NCI-H460 (cell line): ENCODE measurements at regions not wholly inside any gene's neighbourhood (a gene's known extent, or its start where the extent isn't known, plus 50 kb on each side); places are given as distances from the start of the nearest gene placed in this dataset.
"Not testable (repeated sequence)": the region's sequence is repeated elsewhere in the genome, so short reads cannot be mapped to it uniquely, and the experiment has no call there.

Experiments used
- DNase-seq: peaks from one replicate; pipeline ENCODE4 v3.0.0-alpha.2; 2016; ENCODE audit warnings: low read depth; ENCODE audit errors: extremely low read depth

GRCh38 chr7:109694149-109695071, 1124.7 kb downstream of the DNAJB9 start:
- no peak for DNase-seq

GRCh38 chr7:109695419-109695818, 1125.7 kb downstream of the DNAJB9 start:
- no peak for DNase-seq

- no peak for DNase-seq
These were observed 1127.0 kb downstream of the DNAJB9 start for GRCh38 chr7:109696723-109697122.

- DNase-seq, result no peak
These were observed 1130.0 kb downstream of the DNAJB9 start for GRCh38 chr7:109699661-109700060.

GRCh38 chr7:109713366-109713765, 1143.7 kb downstream of the DNAJB9 start:
- DNase-seq, result no peak

GRCh38 chr7:109719359-109719758, 1149.7 kb downstream of the DNAJB9 start:
- not testable (repeated sequence) for DNase-seq

GRCh38 chr7:109734601-109735000, 1164.9 kb downstream of the DNAJB9 start:
- DNase-seq, result no peak

- DNase-seq, result no peak
These were observed 1166.2 kb downstream of the DNAJB9 start for GRCh38 chr7:109735881-109736280.

- DNase-seq, result no peak
These were observed 1176.2 kb downstream of the DNAJB9 start for GRCh38 chr7:109745677-109746410.

GRCh38 chr7:109751241-109751640, 1181.6 kb downstream of the DNAJB9 start:
- peak; percentile 1 for DNase-seq

- DNase-seq, result no peak
These were observed 1182.4 kb downstream of the DNAJB9 start for GRCh38 chr7:109752068-109752467.

GRCh38 chr7:109757713-109758112, 1188.0 kb downstream of the DNAJB9 start:
- no peak for DNase-seq

GRCh38 chr7:109763611-109764010, 1193.9 kb downstream of the DNAJB9 start:
- no peak for DNase-seq

- no peak for DNase-seq
These were observed 1202.5 kb downstream of the DNAJB9 start for GRCh38 chr7:109772161-109772560.

- DNase-seq, result no peak
These were observed 1213.1 kb downstream of the DNAJB9 start for GRCh38 chr7:109782806-109783205.

- DNase-seq, result no peak
These were observed 1236.9 kb downstream of the DNAJB9 start for GRCh38 chr7:109806548-109806947.

- no peak for DNase-seq
These were observed 1251.5 kb downstream of the DNAJB9 start for GRCh38 chr7:109821156-109821555.

GRCh38 chr7:109834851-109835250, 1256.1 kb upstream of the LRRN3 start:
- DNase-seq, result no peak

- no peak for DNase-seq
These were observed 1255.3 kb upstream of the LRRN3 start for GRCh38 chr7:109835577-109835976.

- DNase-seq, result no peak
These were observed 1254.9 kb upstream of the LRRN3 start for GRCh38 chr7:109836016-109836415.

GRCh38 chr7:109842386-109842785, 1248.5 kb upstream of the LRRN3 start:
- DNase-seq, result no peak

- no peak for DNase-seq
These were observed 1246.6 kb upstream of the LRRN3 start for GRCh38 chr7:109844362-109844761.
